ENCODE measurements at regions not wholly inside any gene's neighbourhood (a gene's known extent, or its start where the extent isn't known, plus 50 kb on each side); places are given as distances from the start of the nearest gene placed in this dataset.

GRCh38 chr3:160161921-160162320 lies 63.3 kb upstream of the C3orf80 start:
- peaks cover 3% of the 10 kb centered on the region for H3K27me3 Mint-ChIP-seq
- intact Hi-C loops (cut with micrococcal nuclease), result no loop called here
- CTCF ChIA-PET, result no interaction called here
- no peaks in the 10 kb centered on the region for H3K36me3 Mint-ChIP-seq
- no peaks in the 10 kb centered on the region for H3K4me1 Mint-ChIP-seq (ENCODE audit: low read depth)
- no peak for DNase-seq
- no peak overlapping the region for H3K4me3 Mint-ChIP-seq
- H3K9me3 Mint-ChIP-seq, result no peaks in the 10 kb centered on the region
- POLR2A ChIA-PET, result no interaction called here
- no peak overlapping the region for H3K27ac Mint-ChIP-seq

GRCh38 chr3:160162440-160162839 lies 62.8 kb upstream of the C3orf80 start:
- DNase-seq, result no peak
- no peak overlapping the region for H3K27ac Mint-ChIP-seq
- CTCF ChIA-PET, result interaction anchor here (0.8 to 1.9 kb wide), 5 partner anchors 14 to 278 kb away, joined by 4 read pairs; no protein-coding TSS in a partner anchor
- POLR2A ChIA-PET, result no interaction called here
- no peaks in the 10 kb centered on the region for H3K9me3 Mint-ChIP-seq
- H3K36me3 Mint-ChIP-seq, result no peaks in the 10 kb centered on the region
- peaks cover 3% of the 10 kb centered on the region for H3K27me3 Mint-ChIP-seq
- no peak overlapping the region for H3K4me3 Mint-ChIP-seq
- no peaks in the 10 kb centered on the region for H3K4me1 Mint-ChIP-seq (ENCODE audit: low read depth)
- intact Hi-C loops (cut with micrococcal nuclease), result no loop called here

DNA sequence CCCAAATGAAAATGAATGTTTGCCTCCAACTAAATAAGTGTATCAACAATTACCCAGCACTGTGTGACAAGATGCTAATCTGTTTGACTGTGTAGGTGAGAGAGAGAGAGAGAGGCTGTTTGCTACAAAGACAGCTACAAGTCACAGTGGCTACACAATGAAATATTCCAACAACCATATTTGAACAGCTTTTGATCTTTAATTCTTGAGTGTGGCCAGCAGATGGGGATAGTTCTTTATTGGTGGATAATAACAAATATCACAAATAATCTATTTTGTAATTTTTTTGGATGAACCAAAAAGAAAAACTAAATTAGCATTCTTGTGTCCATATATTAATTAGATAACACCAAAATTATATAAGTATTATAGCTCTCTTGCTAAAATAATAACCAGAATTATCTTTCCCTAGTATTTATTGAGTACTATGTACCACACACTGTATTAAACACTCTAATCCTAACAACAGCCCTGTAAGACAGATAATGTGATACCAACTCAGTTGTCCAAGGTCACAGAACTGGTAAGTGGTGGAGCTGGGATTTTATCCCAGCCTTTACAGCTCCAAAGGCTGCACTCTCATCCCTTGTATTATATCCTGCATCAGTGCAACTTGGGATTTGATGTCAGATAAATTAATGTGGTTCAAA lies 61.9 kb upstream of the C3orf80 start:
- Mint-ChIP-seq H3K4me1 (ENCODE audit: low read depth) (no peaks in the 10 kb centered on the region), H3K27ac (no peak overlapping the region), H3K27me3 (peaks cover 3% of the 10 kb centered on the region), H3K36me3 (no peaks in the 10 kb centered on the region), H3K9me3 (no peaks in the 10 kb centered on the region), H3K4me3 (no peak overlapping the region)
- DNase-seq, result no peak
- POLR2A ChIA-PET, result no interaction called here
- CTCF ChIA-PET, result interaction anchor here (0.7 to 1.9 kb wide), 8 partner anchors 13 to 328 kb away, joined by 3 to 4 read pairs (median 4); no protein-coding TSS in a partner anchor
- intact Hi-C loops (cut with micrococcal nuclease), result loop anchor here (1.0 kb wide), 2 partner anchors 250 to 323 kb away; no protein-coding TSS in a partner anchor

DNA sequence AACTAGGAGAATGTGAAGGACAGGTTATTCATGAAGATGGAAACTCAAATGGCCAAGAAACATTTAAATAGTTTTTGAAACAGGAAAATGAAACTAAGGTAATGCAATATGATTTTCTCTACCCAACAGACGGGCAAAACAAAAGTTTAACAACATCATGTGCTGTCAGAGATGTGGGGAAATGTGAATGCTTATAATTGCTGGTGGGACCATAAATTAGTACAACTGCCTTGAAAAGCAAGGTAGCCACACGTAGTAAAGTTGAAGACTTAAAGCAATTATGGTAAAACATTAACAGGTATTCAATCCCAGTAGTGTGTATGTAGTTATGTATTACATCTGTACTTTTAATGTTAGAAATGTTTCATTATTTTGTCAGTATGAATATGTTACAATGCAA lies 57.0 kb upstream of the C3orf80 start:
- intact Hi-C loops (cut with micrococcal nuclease), result no loop called here
- no peak for DNase-seq
- H3K9me3 Mint-ChIP-seq, result no peaks in the 10 kb centered on the region
- H3K36me3 Mint-ChIP-seq, result no peaks in the 10 kb centered on the region
- peaks cover 12% of the 10 kb centered on the region for H3K4me1 Mint-ChIP-seq (ENCODE audit: low read depth)
- ChIA-PET CTCF (interaction anchor here (1.2 kb wide), 1 partner anchor 282 kb away, joined by 3 read pairs; no protein-coding TSS in a partner anchor), POLR2A (no interaction called here)
- H3K27ac Mint-ChIP-seq, result no peak overlapping the region
- no peak overlapping the region for H3K4me3 Mint-ChIP-seq
- no peaks in the 10 kb centered on the region for H3K27me3 Mint-ChIP-seq

GRCh38 chr3:160169139-160169976 lies 55.9 kb upstream of the C3orf80 start:
- H3K9me3 Mint-ChIP-seq, result no peaks in the 10 kb centered on the region
- POLR2A ChIA-PET, result no interaction called here
- no peaks in the 10 kb centered on the region for H3K36me3 Mint-ChIP-seq
- intact Hi-C loops (cut with micrococcal nuclease), result no loop called here
- peaks cover 12% of the 10 kb centered on the region for H3K4me1 Mint-ChIP-seq (ENCODE audit: low read depth)
- DNase-seq, result no peak
- CTCF ChIA-PET, result no interaction called here
- H3K27ac Mint-ChIP-seq, result no peak overlapping the region
- H3K27me3 Mint-ChIP-seq, result no peaks in the 10 kb centered on the region
- no peak overlapping the region for H3K4me3 Mint-ChIP-seq

DNA sequence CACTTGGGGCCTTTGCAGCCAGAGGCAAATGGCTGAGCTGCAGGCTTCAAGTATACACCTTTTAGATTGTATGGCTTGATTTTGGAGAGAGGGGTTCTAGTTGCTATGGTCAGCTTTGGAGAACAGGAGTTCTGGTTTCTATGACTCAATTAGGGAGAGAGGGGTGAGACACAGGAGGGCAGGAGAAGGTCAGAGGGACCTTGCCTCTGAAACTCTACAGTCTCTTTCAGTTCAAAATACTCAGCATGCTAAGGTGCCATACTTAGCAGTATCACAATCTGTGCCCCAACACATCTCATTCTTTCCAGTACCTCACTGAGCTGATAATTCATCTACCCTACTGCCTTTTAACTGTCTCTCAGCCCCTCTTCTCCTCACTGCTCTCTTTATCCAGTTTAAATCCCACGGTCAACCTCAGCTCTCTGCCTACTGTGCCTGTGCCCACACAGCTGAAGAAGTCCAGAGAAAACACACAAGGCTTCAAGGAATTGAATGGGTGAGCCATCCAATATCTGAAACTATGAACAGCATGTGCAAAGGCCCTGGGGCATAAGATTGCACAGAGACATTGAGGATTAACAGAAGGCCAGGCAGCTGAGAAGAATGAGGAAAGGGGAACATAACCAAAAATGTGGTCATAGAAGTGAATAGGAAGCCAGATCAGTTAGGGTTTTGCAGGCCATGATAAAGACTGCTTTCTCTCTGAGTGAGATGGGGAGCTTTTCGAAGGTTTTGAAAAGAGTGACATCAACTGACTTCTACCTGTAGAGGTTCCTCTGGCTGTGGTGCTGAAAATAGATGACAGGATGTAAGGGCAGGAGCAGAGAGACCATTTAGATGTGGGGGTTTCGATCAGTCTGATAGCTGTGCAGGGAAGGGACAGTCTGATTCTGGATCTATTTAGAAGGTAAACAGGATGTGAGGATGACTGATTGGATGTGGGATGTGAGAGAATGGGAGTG lies 54.5 kb upstream of the C3orf80 start:
- ChIA-PET CTCF (interaction anchor here (1.1 kb wide), 1 partner anchor 11 kb away, joined by 4 read pairs; no protein-coding TSS in a partner anchor), POLR2A (no interaction called here)
- no peak for DNase-seq
- Mint-ChIP-seq H3K36me3 (no peaks in the 10 kb centered on the region), H3K27me3 (no peaks in the 10 kb centered on the region), H3K9me3 (no peaks in the 10 kb centered on the region), H3K4me3 (no peak overlapping the region), H3K4me1 (ENCODE audit: low read depth) (peaks cover 12% of the 10 kb centered on the region), H3K27ac (no peak overlapping the region)
- intact Hi-C loops (cut with micrococcal nuclease), result no loop called here

- CTCF ChIA-PET, result no interaction called here
- intact Hi-C loops (cut with micrococcal nuclease), result no loop called here
- Mint-ChIP-seq H3K4me3 (no peak overlapping the region), H3K27me3 (no peaks in the 10 kb centered on the region), H3K9me3 (no peaks in the 10 kb centered on the region), H3K27ac (no peak overlapping the region), H3K4me1 (ENCODE audit: low read depth) (peaks cover 12% of the 10 kb centered on the region), H3K36me3 (no peaks in the 10 kb centered on the region)
- POLR2A ChIA-PET, result no interaction called here
- no peak for DNase-seq
Measured at GRCh38 chr3:160171813-160172212, 53.4 kb upstream of the C3orf80 start.

DNA sequence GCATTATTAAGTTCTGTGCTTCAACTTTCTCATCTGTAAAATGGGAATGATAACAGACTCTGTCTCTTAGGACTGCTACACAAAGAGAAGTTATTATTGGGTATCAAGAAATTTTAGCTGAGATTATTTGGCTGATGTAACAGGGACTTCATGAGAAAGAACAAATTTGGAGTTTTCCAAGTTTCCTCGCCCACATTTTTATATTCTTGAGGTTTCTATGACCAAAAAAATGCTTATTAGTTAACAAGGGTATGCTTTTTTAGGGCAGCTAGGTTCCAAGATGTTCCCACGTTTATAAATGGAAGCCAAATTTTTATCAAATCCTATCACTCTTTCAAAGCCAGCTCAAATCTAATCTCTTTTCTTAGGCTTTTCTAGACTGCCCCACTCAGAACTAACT lies 50.6 kb upstream of the C3orf80 start:
- H3K4me1 Mint-ChIP-seq (ENCODE audit: low read depth), result peaks cover 12% of the 10 kb centered on the region
- POLR2A ChIA-PET, result no interaction called here
- H3K36me3 Mint-ChIP-seq, result no peaks in the 10 kb centered on the region
- H3K4me3 Mint-ChIP-seq, result no peak overlapping the region
- H3K27me3 Mint-ChIP-seq, result peaks cover 3% of the 10 kb centered on the region
- CTCF ChIA-PET, result no interaction called here
- no peak for DNase-seq
- intact Hi-C loops (cut with micrococcal nuclease), result no loop called here
- H3K27ac Mint-ChIP-seq, result no peak overlapping the region
- no peaks in the 10 kb centered on the region for H3K9me3 Mint-ChIP-seq
